ENCODE measurements at regions not wholly inside any gene's neighbourhood (a gene's known extent, or its start where the extent isn't known, plus 50 kb on each side); places are given as distances from the start of the nearest gene placed in this dataset.

GRCh38 chr11:33490842-33491370 is 209.7 kb downstream of the C11orf91 start:
- TF ChIP-seq EZH2 (IDR thresholded peaks at IDR 0.05; ENCODE audit: borderline replicate concordance, insufficient read depth, low read depth, low read length, poor library complexity, severe bottlenecking) (no peak), CTCF (IDR thresholded peaks at IDR 0.05) (no peak)
- H3K27me3 ChIP-seq (replicated peaks in 1 of 4; ENCODE audit: control extremely low read depth in 1 of 4, control insufficient read depth in 3 of 4, insufficient read depth in 4 of 4, low read length in 3 of 4) = no peaks in the 10 kb centered on the region
- H3K79me2 ChIP-seq (ENCODE audit: control insufficient read depth, insufficient read depth, low read length) = no peaks in the 10 kb centered on the region
- no peaks in the 10 kb centered on the region for H3K4me1 ChIP-seq (ENCODE audit: control insufficient read depth in 2 of 2, insufficient read depth in 2 of 2, low read length in 2 of 2)
- no peaks in the 10 kb centered on the region for H4K20me1 ChIP-seq (ENCODE audit: control insufficient read depth, insufficient read depth, low read length, poor library complexity, severe bottlenecking)
- ATAC-seq (ENCODE audit: low read depth) (no peak), DNase-seq (no peak)
- no peak overlapping the region for H3K4me3 ChIP-seq (ENCODE audit: control extremely low read depth in 1 of 5, extremely low read depth in 1 of 5, insufficient read depth in 1 of 5, low read depth in 2 of 5, low read length in 4 of 5)
- Mint-ChIP-seq H3K27ac (no peak overlapping the region), H3K4me1 (no peaks in the 10 kb centered on the region), H3K27me3 (peaks cover 22% of the 10 kb centered on the region), H3K9me3 (ENCODE audit: insufficient read depth) (no peaks in the 10 kb centered on the region), H3K4me3 (no peak overlapping the region)
- no peak overlapping the region for H3K27ac ChIP-seq (ENCODE audit: low read length in 2 of 2)
- H3K4me2 ChIP-seq (replicated peaks; ENCODE audit: low read depth, low read length, poor library complexity, severe bottlenecking) = no peak overlapping the region
- ChIA-PET CTCF (no interaction called here), POLR2A (no interaction called here)
- H3K9ac ChIP-seq (ENCODE audit: low read length) = no peak overlapping the region
- no peak overlapping the region for H2AFZ ChIP-seq (ENCODE audit: insufficient read depth, low read depth, low read length, poor library complexity, severe bottlenecking)
- H3K36me3 ChIP-seq (replicated peaks in 1 of 2; ENCODE audit: control extremely low read depth in 1 of 2, control insufficient read depth in 1 of 2, extremely low read depth in 1 of 2, insufficient read depth in 2 of 2, low read length in 1 of 2) = no peaks in the 10 kb centered on the region
- intact Hi-C loops (cut with micrococcal nuclease) = no loop called here
- peaks cover 0 to 2% (median under 1%) of the 10 kb centered on the region in 3 donors for H3K9me3 ChIP-seq (ENCODE audit: control extremely low read depth in 1 of 3, control insufficient read depth in 2 of 3, insufficient read depth in 1 of 3, low read length in 2 of 3)
- 79% methylated on average over 2 of the region's 3 CpGs for WGBS (ENCODE audit: insufficient coverage)

GRCh38 chr11:33488971-33489370 is 211.7 kb downstream of the C11orf91 start:
- DNase-seq (no peak), ATAC-seq (ENCODE audit: low read depth) (no peak)
- Mint-ChIP-seq H3K27ac (no peak overlapping the region), H3K4me3 (no peak overlapping the region), H3K27me3 (peaks cover 26% of the 10 kb centered on the region), H3K4me1 (no peaks in the 10 kb centered on the region), H3K9me3 (ENCODE audit: insufficient read depth) (no peaks in the 10 kb centered on the region)
- ChIA-PET CTCF (no interaction called here), POLR2A (no interaction called here)
- H3K4me1 ChIP-seq (ENCODE audit: control insufficient read depth in 2 of 2, insufficient read depth in 2 of 2, low read length in 2 of 2) = no peaks in the 10 kb centered on the region
- H2AFZ ChIP-seq (ENCODE audit: insufficient read depth, low read depth, low read length, poor library complexity, severe bottlenecking) = no peak overlapping the region
- no peaks in the 10 kb centered on the region for H3K79me2 ChIP-seq (ENCODE audit: control insufficient read depth, insufficient read depth, low read length)
- intact Hi-C loops (cut with micrococcal nuclease) = no loop called here
- H3K4me2 ChIP-seq (replicated peaks; ENCODE audit: low read depth, low read length, poor library complexity, severe bottlenecking) = no peak overlapping the region
- WGBS (ENCODE audit: insufficient coverage) = 83% methylated on average over 2 of the region's 3 CpGs
- H3K36me3 ChIP-seq (replicated peaks in 1 of 2; ENCODE audit: control extremely low read depth in 1 of 2, control insufficient read depth in 1 of 2, extremely low read depth in 1 of 2, insufficient read depth in 2 of 2, low read length in 1 of 2) = no peaks in the 10 kb centered on the region
- no peaks in the 10 kb centered on the region for H3K27me3 ChIP-seq (replicated peaks in 1 of 4; ENCODE audit: control extremely low read depth in 1 of 4, control insufficient read depth in 3 of 4, insufficient read depth in 4 of 4, low read length in 3 of 4)
- TF ChIP-seq CTCF (IDR thresholded peaks at IDR 0.05) (no peak), EZH2 (IDR thresholded peaks at IDR 0.05; ENCODE audit: borderline replicate concordance, insufficient read depth, low read depth, low read length, poor library complexity, severe bottlenecking) (no peak)
- no peak overlapping the region for H3K4me3 ChIP-seq (ENCODE audit: control extremely low read depth in 1 of 5, extremely low read depth in 1 of 5, insufficient read depth in 1 of 5, low read depth in 2 of 5, low read length in 4 of 5)
- no peaks in the 10 kb centered on the region for H4K20me1 ChIP-seq (ENCODE audit: control insufficient read depth, insufficient read depth, low read length, poor library complexity, severe bottlenecking)
- H3K27ac ChIP-seq (ENCODE audit: low read length in 2 of 2) = no peak overlapping the region
- H3K9me3 ChIP-seq (ENCODE audit: control extremely low read depth in 1 of 3, control insufficient read depth in 2 of 3, insufficient read depth in 1 of 3, low read length in 2 of 3) = no peaks in the 10 kb centered on the region
- H3K9ac ChIP-seq (ENCODE audit: low read length) = no peak overlapping the region

Data from B cell (primary cell).